Stimulated activated naive CD4-positive, alpha-beta T cell (primary cell): ENCODE measurements at regions not wholly inside any gene's neighbourhood (a gene's known extent, or its start where the extent isn't known, plus 50 kb on each side); places are given as distances from the start of the nearest gene placed in this dataset.

ENCODE experiments used
- DNase-seq, 6 experiments: peaks; one replicate each; lab custom pipeline; 2025; lab: John Stamatoyannopoulos, UW

DNA sequence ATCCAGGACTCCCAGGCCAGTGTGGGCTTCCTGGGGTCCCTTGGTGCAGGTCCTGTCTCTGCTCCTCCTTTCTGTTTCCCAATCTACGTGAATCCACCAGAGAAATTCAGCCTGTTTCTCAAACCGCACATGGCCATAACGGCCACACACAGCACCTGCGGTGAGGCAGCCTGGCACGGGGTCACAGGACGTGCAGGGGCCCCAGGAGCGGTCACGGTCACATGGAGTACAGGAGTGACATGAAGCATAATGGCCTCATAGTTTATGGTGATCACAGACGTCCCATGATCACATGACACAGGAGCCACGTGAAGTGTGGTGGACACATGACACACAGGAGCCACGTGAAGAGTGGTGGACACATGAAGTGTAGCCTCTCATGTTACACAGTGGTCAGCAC lies 248.5 kb upstream of the IRX4 start:
- no peak for DNase-seq

DNA sequence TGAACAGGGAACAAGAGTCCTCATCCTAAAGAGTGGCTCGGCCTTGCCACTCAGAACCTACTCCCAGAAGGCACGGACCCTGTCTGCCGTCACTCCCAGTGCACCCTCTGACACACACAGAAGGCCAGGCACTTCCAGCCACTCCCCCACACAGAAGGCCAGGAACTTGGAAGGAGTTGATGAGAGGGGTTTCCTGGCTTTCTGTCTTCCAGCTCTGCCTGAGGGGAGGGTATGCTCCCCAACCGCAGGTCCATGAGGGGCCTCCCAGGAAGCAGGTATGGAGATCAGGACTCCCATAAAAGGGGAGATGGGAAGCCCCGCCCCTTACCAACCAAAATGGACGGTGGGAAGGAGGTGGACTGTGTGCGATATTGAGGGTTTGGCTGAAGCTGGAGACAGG lies 247.6 kb upstream of the IRX4 start:
- DNase-seq, result no peak

DNA sequence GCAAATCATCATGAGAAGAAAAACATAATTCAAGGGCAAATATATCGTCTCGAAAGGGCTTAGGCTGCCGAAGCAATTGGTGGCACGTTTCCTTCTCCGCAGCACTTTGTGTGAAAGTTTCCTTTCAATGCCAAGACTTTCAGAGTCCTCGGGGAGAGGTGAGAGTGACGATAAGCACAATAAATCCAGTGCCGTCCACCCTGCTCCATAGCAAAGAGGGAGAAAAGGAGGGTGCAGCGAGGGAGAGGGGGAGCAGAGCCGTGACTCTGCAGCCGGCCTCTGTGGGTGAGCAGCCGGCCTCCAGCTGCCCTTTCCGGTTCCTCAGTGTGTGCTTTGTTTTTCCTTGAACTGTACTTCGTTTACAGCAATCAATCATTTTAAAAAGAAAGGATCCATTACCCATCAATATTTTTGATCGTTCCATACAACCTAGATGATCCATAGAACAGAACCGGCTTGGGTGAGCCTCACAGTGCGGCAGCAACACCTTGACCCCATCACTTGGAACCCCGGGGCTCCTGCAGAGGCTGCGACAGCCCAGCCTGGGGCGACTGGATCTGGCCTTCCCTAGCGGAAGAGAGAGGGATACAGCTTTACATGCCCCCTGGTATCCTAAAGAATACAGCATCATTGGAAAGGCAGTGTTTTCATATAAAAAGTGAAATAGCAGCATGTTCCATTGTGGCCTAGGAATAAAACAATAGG lies 247.0 kb upstream of the IRX4 start:
- DNase-seq, result no peak

DNA sequence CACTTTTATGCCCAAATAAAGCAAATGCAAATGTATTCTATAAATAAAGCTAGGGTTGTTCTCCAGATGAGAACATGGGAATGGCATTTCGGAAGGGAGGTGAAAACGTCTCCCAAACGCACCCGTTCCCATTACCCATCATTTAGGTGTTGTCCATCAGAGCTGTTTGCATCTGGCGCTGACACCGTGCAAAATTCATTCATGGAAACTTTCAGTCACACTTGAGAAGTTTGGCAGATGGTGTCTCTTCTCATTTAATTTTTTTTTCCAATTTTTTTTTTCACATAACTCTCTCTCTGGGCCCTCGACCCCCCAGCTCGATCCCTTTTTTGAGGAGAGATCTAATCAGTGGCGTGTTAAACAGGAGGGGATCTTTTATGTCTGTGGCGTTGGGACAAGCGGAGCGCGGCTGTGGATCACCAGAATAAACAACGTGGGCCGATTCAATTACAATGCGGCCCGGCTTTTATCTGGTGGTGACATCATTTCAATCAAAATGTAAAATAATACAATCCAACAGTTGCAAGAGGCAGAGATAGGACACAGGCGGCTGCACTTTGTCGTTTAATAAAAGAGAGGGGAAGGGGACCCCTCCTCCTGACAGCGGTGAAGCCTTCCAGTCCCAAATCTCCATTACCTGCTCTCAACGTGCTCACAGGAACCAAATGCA lies 246.1 kb upstream of the IRX4 start:
- DNase-seq, result no peak

DNA sequence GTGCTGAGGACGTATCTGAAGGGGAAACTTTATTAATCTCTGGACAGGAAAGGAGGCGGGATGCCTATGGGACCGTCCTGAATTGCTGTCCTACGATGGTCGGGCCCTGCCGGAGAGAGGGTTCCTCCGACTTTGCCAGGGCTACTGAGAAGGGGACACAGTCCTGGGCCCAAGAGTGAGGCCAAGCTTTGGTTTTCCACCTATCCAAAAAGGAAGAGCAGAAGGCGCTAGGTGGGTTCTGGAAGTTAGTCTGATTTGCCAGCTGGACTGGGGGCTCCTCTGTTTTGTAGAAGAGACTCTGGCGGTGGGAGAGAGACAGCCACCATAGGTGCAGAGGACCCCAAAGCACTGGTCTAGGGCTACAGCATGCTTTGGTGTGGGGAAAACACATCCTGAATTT lies 243.8 kb upstream of the IRX4 start:
- DNase-seq, result no peak

DNA sequence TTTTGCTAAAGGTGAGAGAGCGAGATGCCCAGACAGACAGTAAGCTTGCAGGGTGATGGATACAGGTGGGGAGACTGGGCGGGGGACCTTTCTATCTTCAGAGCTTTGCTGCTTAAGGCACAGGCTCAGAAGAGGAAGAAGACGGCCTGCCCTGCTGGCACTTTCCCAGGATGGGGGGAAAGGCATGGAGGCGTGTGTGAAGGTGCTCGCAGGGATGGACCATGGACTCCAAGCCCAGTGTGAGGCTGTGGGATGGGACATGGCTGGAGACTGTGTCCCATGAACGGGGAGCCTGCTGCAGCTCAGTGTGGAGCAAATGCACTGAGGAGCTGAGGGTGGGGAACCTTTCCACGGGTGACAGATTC lies 243.2 kb upstream of the IRX4 start:
- DNase-seq, result no peak

DNA sequence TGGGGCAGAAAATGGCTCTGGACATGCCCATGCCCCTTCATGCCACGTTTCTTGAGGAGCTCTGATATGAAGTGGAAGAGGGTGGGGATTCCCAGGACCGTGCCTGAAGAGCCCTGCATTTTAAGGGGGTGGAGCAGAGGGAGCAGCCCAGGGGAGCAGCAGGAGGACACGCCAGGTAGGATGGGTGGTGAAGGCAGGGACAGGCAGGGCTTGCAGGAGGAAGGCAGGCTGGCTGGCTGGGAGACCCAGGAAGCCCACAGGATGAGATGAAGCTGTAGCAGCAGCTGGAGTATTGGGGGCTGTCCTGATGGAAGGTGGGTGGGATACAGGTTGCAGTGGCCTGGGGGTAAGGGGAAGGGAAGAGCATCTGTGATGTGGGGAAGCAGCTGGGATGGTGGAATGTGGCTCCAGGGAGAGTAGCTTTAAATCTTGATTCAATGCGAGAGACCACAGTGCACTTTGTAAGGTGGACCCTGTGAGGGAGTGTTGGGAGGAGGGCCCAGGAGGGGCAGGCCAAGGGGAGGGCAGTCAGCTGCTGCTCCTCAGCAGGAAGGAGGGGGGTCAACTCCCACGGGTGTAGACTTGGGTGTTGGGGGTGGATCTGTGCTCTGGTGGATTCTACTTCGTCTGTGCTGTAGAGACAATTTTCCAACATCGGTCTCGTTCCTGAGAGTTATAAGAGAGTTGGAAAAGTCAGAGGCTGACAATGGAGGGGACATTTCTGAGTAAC lies 242.6 kb upstream of the IRX4 start:
- DNase-seq, result no peak

DNA sequence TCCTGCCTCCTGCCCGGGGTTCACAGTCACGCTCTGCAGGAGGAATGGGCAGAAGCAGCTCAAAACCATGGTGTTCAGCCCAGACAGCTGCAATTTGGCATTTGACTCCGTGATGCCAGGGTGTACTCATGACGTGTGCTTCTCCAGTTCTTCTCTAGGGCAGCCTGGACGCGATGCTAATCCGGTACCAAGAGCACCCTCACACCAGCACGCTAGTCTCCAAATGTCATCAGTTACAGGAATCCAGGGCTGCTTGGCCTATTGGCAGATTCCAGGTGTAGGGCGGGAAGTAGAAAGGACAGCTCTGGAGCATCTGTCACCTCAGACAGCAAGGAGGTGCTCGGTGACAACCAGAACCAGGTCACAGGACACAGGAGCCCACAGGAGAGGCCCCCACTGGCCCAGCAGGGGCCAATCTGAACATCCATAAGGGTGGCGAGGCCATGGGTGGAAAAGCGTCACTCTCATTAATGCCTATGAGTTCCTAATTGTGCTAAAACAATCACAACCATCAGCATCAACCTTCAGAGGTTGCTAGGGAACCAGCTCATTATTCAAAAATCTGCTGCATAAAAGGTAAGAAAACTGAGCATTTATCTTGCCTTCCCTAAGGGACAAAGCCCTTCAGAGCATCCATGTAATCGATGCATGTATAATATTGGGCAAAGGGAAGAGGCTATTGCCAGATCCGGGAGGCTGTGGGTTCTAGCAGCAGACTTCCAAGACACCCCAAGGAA lies 241.9 kb upstream of the IRX4 start:
- no peak for DNase-seq

DNA sequence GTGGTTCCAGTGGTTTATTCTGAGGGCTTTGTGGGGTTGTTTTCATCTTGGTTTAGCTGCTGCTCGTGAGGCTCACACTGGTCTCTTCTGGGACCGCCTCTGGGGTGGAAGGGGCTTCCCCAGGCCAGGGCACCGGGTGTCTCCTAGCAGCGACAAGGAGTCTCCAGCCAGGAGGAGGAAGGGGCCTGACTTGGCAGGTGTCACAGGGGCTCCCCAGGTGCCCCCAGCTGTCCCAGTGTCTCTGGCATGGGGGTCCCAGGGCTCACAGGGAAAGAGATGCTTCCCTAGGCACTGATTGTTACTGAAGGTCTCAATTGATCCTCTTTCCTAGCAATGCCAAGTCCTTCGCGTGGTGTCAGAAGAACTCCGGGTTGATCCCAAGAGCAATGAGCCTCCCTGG lies 241.1 kb upstream of the IRX4 start:
- DNase-seq, result no peak

DNA sequence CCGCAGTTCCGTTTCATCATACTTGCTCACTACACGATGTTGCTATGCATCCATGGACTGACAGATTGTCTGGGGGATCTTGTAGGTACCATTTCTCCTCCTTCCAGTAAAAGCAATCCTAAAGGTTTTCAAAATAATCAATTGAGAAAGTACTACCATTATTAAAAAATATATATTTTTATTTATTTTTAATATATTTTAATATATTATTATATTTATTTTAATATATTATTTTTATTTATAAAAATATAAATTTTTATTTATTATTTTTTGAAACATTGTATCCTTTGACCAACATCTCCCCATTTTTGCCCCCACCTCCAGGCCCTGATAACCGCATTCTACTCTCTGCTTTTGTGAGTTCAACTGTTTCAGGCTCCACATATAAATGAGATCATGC lies 237.6 kb upstream of the IRX4 start:
- no peak for DNase-seq

DNA sequence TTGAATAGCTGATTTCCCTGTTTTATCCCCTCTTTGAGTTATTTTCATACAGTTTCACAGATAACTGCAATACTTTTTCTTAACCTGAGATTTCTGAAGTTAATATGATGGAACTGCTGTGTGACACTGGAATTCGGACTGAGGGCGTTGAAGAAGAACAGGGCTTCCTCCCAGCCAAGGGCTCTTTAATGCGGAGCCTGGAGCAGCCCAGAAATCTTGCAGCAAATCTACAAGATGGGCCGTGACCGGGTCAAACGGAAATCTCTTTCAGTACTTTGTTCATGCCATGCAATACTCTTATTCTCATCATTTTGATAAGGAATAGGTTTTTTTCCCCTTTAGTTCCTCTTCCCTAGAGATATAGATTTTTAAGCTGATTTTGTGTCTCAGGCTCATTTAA lies 236.8 kb upstream of the IRX4 start:
- DNase-seq, result no peak

DNA sequence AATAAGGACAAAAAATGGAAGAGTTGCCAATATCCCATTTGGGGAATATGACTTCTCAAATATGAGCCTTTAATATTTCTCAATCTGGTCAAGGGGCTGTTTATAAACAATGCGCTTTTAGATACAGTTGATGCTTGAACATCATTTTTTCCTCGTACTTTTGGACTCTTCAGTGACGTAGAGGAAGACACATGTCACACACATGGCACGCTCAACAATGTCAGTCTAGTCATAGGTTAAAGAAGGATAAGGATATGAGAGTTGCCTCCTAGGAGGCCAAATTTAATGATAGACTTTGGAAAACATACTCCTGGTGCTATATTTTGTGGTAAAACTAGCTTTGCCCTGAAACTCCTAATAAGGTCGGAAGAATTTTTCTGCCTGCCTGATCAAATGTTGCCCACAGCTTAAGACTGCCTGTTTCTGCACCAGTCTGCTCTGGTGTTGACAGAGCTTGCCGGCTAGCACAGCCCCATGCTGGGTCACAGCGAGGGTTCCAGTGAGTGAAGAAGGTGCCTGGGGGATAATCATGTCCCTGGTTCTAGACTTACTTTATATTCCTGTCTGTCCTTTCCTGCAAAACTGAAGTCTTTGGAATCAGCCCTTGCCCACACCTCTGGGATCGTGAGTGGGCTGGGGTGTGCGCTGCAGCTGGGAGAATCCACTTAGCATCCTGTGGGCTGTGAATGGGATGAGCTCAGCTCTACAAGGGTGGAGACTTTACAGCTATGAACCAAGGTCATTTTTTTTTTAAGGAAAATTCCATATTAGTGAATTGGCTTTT lies 230.8 kb upstream of the IRX4 start:
- DNase-seq, result no peak

DNA sequence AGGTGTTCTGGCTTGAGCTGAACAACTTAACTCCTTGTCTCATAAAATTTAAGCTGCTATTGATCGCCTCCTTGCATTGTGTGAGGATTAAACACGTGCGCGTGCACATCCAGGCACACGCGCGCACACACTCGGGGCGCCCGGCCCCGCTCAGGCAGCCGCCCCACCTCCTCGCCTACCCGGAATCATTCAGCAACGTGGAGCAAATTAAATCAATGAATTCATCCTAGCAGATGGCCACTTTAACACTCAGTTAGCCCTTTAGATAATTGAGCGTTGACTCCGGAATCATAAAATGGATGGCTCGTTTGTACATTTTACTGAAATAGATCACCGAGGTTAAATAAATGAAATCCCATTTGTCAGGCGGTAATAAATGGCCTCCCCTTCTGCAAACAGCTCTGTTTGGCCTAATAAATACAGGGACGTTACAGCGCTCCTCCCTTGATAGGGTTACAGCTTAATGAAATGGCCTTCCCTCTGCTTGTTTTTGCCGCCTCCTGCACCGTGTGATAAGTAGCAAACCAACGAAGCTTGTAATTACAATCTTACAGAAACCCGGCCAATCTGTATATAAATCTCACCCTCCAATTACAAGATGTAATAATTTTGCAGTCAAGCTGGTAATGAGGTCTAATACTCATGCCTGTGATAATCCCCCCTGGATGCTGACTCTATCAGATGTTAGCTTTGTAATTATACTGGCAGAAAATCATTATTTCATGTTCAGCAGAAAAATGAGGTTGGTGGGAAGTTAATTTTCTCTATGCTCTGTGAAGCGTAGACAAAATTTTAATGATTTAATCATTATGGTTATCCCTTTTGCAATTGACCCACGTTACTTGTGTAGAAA lies 229.7 kb upstream of the IRX4 start:
- no peak for DNase-seq

DNA sequence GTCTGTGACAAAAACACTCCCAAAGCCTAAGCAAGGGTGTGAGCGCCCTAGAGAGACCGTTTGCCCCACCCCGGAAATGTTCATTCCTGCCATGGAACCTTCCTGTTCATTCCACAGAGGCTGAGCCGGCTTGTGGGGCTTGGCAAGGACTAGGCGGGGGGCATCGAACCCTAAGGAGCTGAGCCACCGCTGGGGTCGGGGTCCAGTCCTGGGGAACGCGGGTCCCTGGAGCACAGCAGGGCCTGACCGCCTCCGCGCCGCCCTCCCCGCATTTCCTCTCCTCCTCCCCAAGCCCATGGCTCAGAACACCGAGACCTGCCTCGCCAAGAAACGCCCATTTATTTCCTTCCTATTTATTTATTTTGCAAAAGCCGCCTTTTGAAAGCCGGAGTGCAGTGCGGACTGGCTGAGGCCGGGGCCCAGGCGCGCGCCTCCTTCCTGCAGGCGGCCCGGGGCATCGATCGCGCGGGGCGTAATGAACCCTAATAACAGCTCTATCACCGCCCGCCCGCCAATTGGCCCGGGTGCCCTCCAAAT lies 228.9 kb upstream of the IRX4 start:
- no peak for DNase-seq

DNA sequence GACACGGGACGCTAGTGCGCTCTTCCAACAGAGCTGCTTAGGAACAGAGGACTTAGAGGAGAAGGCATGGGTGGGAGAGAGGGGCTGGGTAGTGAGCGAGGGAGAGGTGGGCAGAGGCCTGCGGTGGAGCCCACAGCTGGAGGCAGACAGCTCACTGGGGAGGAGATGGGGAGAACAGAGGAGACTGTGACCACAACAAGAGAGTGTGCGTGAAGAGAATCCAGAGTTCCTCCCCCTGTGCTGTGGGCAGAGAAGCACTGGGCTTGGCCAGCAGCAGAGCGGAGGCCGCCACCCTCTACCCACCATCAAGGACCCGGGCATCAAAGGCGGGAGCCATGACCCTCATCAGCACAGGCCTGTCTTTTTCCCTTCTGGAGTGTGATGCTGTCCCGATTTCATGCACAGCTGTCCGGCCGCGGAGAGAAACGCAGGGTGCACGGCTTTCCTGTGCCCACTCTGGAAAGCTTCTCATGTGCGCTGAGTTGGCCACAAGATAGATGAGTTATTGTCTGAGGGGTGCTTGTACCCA lies 228.3 kb upstream of the IRX4 start:
- no peak for DNase-seq

DNA sequence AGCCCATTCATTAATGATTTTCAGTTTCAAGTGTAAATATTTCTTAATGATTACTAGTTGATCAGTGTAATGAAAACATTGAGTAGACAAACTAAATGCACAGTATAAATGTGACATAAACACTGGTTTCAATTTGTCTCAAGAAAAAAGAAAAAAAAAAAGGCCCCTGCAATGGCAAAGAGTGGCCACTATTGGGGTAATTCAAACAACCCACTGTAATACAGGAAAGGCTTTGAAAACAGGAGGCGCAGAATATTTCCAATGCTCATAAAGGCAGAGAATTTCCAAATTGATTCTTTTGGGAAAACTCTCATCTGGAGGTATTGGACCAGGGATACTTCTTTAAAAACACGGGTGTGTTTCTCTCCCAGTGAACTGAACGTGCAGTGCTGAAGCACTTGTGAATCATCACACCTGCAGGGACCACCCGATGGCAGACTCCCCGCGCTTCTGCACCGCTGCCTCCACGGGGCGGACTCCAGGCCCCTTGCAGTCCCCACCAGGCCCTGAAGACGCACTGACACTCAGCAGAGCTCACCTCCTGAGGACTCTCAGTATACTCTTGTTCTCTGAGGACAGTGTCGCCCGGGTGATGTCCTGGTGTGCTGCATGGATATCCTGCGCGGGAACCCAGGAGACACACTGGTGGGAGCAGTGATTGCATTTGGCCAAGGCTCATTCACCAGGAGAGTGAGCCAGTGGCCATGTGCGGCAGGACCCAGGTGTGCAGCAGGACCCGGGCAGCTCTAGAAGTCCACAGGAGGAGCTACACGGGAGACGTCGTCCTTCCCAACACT lies 227.6 kb upstream of the IRX4 start:
- no peak for DNase-seq

DNA sequence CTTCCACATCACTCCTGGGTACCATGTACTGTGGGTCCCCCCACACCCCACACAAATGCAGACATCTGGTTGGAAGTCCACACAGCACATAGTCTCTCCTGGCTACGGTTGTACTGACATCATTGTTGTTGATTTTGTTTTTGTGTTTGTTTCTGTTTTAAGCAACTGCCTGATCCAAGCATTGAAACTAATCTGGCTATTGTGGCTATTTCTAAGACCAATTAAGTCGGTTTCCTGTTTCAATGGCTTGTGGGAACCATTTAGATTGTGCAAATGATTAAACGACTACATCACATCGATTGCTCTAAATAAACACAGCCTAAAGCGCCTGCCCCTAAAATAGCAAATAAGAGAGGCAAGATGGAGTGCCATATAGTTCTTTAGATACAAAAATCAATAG lies 226.8 kb upstream of the IRX4 start:
- DNase-seq, result no peak

DNA sequence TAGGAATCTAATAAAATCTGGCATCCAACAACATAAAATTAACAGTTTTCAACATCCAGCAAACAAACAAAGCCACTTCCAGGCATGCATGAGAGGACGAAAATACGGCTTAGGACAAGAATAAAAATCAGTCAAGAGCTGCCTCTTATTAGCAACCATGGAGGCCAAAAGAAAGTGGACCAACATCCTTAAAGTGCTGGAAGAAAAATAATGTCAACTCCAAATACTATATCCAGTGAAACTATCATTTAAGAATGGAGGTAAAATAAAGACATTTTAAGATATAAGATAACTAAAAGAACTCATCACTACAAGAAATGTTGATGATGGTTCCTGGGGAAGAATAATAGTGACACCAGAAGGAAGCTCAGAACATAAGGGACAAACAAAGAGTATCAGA lies 224.0 kb upstream of the IRX4 start:
- DNase-seq, result no peak

DNA sequence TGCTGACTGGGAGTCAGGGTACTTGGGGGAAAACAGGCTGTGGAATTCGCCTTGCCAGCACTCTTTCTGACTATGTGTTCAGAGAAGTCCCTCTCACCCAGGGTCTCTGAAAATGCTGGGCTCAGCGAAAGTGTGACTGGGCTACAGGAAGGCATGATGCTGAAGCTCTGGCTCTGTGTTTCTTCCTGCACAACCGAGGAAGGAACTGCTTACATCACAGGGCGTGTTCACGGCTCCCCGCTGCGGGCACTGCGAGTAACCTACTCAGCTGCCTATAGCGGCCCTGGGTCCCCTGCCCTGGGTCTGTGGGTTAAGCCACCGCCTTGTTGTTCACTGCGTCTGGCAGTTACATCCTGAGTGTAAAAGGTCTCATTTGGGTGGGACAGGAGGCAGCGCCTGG lies 222.4 kb upstream of the IRX4 start:
- DNase-seq, result no peak

DNA sequence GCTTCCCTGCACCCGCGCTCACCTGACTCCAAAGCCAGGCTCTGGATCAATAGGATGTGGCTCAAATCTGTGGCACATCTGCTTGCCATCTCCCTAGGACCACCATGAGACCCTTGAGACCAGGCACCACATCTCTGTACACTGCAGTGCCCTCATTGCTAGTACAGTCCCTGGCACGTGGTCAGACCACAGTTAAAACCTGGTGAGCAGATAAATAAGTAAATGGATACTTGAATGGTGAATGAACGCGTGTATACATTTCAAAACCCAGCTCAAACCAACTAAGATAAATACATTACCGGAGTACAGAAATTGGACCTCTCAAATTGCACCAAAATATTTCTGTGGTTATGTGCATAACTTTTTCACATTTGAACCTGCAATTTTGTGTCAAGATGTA lies 221.2 kb upstream of the IRX4 start:
- DNase-seq, result no peak
